ENCODE measurements at regions not wholly inside any gene's neighbourhood (a gene's known extent, or its start where the extent isn't known, plus 50 kb on each side); places are given as distances from the start of the nearest gene placed in this dataset.

DNA sequence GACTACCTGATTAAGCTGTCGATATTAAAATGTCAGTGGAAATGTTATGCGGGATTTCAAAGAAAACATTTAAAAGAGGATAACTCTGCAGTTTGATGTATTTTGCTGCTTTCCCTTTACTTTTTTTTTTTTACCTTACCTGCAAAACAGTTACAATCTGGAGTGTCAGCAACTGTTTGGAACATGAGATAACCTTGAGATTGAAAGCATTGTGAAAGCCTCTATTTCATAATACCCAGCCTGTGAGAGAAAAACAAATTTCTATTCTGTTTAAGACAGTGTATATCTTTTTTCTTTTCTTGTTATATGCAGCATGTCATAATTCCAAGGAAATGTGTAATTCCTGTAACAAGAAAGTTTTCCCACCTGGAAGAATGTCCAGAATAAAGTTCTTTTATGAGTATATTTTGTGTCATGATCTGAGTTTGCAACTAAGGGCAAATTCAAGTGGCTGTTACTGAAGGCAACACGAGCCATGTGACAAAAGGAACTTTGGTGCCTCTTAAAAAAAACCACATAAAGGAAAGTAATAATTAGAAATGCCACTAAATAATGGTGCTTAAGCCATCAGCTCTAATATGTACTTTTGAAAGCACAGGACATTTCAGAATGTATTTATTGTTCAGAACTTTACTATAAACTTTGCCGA lies 297.0 kb upstream of the DSEL start:
- TF ChIP-seq CTCF (IDR thresholded peaks at IDR 0.05) = no peak
- TF ChIP-seq EZH2 (IDR thresholded peaks at IDR 0.05) = no peak
